ENCODE measurements at regions not wholly inside any gene's neighbourhood (a gene's known extent, or its start where the extent isn't known, plus 50 kb on each side); places are given as distances from the start of the nearest gene placed in this dataset.

GRCh38 chr4:165787516-165788274 is 85.3 kb upstream of the TLL1 start:
- TF ChIP-seq FOS (IDR thresholded peaks at IDR 0.05; ENCODE audit: borderline replicate concordance, insufficient read depth, low read length) (no peak), MYC (IDR thresholded peaks at IDR 0.05; ENCODE audit: low read depth, low read length) (no peak), POLR2A (IDR thresholded peaks at IDR 0.05; ENCODE audit: low read depth, low read length) (no peak), CTCF (IDR thresholded peaks at IDR 0.05; ENCODE audit: extremely low read depth in 1 of 2, insufficient read depth in 1 of 2, low read depth in 1 of 2, low read length in 2 of 2) (no peak), POLR2AphosphoS5 (IDR thresholded peaks at IDR 0.05; ENCODE audit: insufficient read depth, low read depth, low read length) (no peak), GATA2 (IDR thresholded peaks at IDR 0.05; ENCODE audit: insufficient read depth, insufficient read length, low read depth, low read length) (no peak), JUN (IDR thresholded peaks at IDR 0.05; ENCODE audit: borderline replicate concordance, insufficient read depth, insufficient read length, low read depth) (no peak), EZH2 (IDR thresholded peaks at IDR 0.05; ENCODE audit: borderline replicate concordance, low read depth, low read length, severe bottlenecking) (no peak)
- H3K4me2 ChIP-seq (ENCODE audit: insufficient read depth, low read length) = no peak overlapping the region
- POLR2A ChIA-PET = no interaction called here
- no peak overlapping the region for H3K27ac ChIP-seq (ENCODE audit: insufficient read depth, low read depth, low read length)
- no peaks in the 10 kb centered on the region for H3K36me3 ChIP-seq (ENCODE audit: control insufficient read depth in 2 of 2, extremely low read depth in 1 of 2, insufficient read depth in 2 of 2, low read length in 2 of 2)
- H3K79me2 ChIP-seq (ENCODE audit: control insufficient read depth, insufficient read depth, low read length) = no peaks in the 10 kb centered on the region
- FAIRE-seq (no peak), DNase-seq (ENCODE audit: low read depth, low spot score) (no peak)
- H3K9me1 ChIP-seq (replicated peaks; ENCODE audit: control insufficient read depth, extremely low read depth, insufficient read depth, low read length) = no peaks in the 10 kb centered on the region
- intact Hi-C loops (cut with micrococcal nuclease) = no loop called here
- CTCF ChIA-PET = interaction anchor here (3.0 kb wide), 1 partner anchor 12 kb away, joined by 10 read pairs; no protein-coding TSS in a partner anchor
- H3K4me1 ChIP-seq (ENCODE audit: control insufficient read depth, extremely low read depth, insufficient read depth, low read length) = no peaks in the 10 kb centered on the region
- H3K27me3 ChIP-seq (ENCODE audit: control insufficient read depth in 2 of 2, insufficient read depth in 2 of 2, low read length in 2 of 2) = no peaks in the 10 kb centered on the region
- H3K9me3 ChIP-seq (replicated peaks; ENCODE audit: control insufficient read depth, insufficient read depth, low read length) = no peaks in the 10 kb centered on the region
- dilution Hi-C loops (cut with MboI; ENCODE audit: extremely low pct_ligation_motif_present, low sequenced_read_pairs) = no loop called here
- no peak overlapping the region for H3K4me3 ChIP-seq (replicated peaks in 1 of 3; ENCODE audit: insufficient read depth in 1 of 3, low read depth in 1 of 3, low read length in 3 of 3)
- no TSS peak for BruUV-seq (replicated peaks)
- no peak overlapping the region for H2AFZ ChIP-seq (ENCODE audit: low read depth, low read length)
- H3K9ac ChIP-seq (replicated peaks; ENCODE audit: extremely low read depth, insufficient read depth, low read length) = no peak overlapping the region
- no peaks in the 10 kb centered on the region for H4K20me1 ChIP-seq (replicated peaks; ENCODE audit: control insufficient read depth, extremely low read depth, insufficient read depth, low read length)
